GM12873 (cell line): ENCODE measurements at regions not wholly inside any gene's neighbourhood (a gene's known extent, or its start where the extent isn't known, plus 50 kb on each side); places are given as distances from the start of the nearest gene placed in this dataset.

ENCODE experiments used
- TF ChIP-seq, protein P1 (sequence below): IDR thresholded peaks from 2 replicates; pipeline ENCODE4 v1.5.1; 2012; ENCODE audit warnings: low read depth, mild to moderate bottlenecking, moderate library complexity, low read length, control low read depth; ENCODE audit not compliant: insufficient read depth; ENCODE audit errors: missing control alignments

- TF ChIP-seq, protein P1, sequence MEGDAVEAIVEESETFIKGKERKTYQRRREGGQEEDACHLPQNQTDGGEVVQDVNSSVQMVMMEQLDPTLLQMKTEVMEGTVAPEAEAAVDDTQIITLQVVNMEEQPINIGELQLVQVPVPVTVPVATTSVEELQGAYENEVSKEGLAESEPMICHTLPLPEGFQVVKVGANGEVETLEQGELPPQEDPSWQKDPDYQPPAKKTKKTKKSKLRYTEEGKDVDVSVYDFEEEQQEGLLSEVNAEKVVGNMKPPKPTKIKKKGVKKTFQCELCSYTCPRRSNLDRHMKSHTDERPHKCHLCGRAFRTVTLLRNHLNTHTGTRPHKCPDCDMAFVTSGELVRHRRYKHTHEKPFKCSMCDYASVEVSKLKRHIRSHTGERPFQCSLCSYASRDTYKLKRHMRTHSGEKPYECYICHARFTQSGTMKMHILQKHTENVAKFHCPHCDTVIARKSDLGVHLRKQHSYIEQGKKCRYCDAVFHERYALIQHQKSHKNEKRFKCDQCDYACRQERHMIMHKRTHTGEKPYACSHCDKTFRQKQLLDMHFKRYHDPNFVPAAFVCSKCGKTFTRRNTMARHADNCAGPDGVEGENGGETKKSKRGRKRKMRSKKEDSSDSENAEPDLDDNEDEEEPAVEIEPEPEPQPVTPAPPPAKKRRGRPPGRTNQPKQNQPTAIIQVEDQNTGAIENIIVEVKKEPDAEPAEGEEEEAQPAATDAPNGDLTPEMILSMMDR: no peak
These were observed 182.2 kb downstream of the EXOC5 start for GRCh38 chr14:57086271-57087162.

GRCh38 chr14:57085801-57086200 lies 182.9 kb downstream of the EXOC5 start:
- TF ChIP-seq, protein P1: no peak

DNA sequence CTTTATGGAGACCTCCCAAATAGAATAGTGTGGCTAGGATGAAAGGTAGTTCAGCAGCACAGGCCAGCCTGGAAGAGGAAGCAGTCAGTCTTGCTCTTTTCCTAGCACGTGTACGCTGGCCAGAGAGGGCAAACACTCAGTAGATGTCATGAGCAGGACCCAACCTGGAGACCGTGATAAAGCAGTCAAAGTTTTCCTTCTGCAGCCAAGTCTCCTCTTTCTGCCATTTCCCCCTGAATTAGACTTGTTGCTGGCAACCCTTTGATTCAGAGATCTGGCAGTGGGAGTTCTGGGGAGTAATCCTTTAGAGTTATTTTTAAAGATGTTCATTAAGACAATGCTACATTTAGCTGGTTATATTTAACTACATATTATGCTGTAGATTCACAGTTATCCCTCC lies 183.7 kb downstream of the EXOC5 start:
- TF ChIP-seq, protein P1: no peak

- TF ChIP-seq, protein P1: no peak
These were observed 188.0 kb downstream of the EXOC5 start for GRCh38 chr14:57080691-57081090.

DNA sequence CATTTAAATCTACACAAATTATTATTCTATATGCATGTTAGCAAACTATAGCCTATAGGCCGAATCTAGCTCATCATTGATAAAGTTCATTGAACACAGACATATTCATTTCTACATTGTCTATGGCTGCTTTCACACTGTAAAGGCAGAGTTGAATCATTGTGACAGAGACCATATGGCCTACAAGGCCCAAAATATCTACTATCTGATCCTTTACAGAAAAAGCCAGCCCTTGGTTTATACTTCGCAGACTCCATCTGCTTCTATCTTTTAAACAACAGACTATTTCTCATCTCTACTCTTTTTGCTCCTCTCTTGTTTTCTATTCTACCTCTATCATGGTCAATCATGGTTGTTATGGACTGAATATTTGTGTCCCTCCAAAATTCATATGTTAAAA lies 190.7 kb downstream of the EXOC5 start:
- TF ChIP-seq, protein P1: no peak

DNA sequence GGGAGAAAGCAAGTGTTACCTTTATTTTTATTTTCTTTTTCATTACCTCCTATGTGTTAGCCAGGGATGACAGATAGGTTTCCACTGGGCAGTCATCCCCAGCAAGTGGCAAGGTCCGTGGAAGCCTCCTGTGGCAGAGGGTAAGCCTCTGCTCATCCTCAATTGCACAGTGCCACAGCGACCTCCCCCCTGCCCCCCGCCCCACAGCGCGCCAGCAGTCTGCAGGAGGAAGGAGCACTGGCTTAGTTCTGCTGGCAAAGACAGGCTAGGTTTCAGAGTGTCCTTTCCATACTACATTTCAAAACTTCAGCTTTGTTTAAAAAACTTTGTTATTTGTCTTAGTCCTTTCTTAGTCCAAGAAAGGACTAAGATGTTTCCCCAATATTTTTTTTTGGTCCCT lies 194.7 kb downstream of the EXOC5 start:
- TF ChIP-seq, protein P1: no peak

DNA sequence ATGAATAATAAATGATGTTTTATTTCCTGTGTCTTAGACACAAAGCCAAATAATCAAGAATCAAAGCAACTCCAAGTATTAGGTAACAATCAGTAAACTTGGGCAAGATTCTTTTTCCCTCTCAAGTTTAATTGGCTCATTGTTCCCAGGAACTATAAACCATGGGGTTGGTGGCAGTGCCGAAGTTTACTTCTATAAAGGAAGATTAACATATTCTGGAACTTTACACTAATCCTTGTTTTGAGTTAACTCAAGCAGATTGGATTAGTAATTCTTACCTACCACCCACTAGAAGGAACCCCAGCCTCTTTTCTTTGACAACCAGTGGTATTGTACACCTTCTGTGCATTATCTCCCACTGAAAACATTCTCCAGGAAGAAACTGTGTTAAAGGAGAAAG lies 197.1 kb downstream of the EXOC5 start:
- TF ChIP-seq, protein P1: no peak
